NB4 (cell line): ENCODE measurements at regions not wholly inside any gene's neighbourhood (a gene's known extent, or its start where the extent isn't known, plus 50 kb on each side); places are given as distances from the start of the nearest gene placed in this dataset.

Source experiments
- TF ChIP-seq, protein P1 (sequence below): IDR thresholded peaks from one replicate; pipeline ENCODE4 v1.5.1; 2012; ENCODE audit warnings: low read depth, low read length
- TF ChIP-seq, protein P2 (sequence below): IDR thresholded peaks from 2 replicates; pipeline ENCODE4 v1.6.1; 2011; ENCODE audit warnings: low read depth, low read length

GRCh38 chr5:82717738-82718137 is 359.5 kb downstream of the TMEM167A start:
- TF ChIP-seq, protein P1, sequence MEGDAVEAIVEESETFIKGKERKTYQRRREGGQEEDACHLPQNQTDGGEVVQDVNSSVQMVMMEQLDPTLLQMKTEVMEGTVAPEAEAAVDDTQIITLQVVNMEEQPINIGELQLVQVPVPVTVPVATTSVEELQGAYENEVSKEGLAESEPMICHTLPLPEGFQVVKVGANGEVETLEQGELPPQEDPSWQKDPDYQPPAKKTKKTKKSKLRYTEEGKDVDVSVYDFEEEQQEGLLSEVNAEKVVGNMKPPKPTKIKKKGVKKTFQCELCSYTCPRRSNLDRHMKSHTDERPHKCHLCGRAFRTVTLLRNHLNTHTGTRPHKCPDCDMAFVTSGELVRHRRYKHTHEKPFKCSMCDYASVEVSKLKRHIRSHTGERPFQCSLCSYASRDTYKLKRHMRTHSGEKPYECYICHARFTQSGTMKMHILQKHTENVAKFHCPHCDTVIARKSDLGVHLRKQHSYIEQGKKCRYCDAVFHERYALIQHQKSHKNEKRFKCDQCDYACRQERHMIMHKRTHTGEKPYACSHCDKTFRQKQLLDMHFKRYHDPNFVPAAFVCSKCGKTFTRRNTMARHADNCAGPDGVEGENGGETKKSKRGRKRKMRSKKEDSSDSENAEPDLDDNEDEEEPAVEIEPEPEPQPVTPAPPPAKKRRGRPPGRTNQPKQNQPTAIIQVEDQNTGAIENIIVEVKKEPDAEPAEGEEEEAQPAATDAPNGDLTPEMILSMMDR: no peak
- TF ChIP-seq, protein P2, sequence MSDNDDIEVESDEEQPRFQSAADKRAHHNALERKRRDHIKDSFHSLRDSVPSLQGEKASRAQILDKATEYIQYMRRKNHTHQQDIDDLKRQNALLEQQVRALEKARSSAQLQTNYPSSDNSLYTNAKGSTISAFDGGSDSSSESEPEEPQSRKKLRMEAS: no peak
